NCI-H748 (cell line): ENCODE measurements at regions not wholly inside any gene's neighbourhood (a gene's known extent, or its start where the extent isn't known, plus 50 kb on each side); places are given as distances from the start of the nearest gene placed in this dataset.
"Not testable (repeated sequence)": the region's sequence is repeated elsewhere in the genome, so short reads cannot be mapped to it uniquely, and the experiment has no call there.

Experiments used
- DNase-seq: peaks from one replicate; lab custom pipeline; 2025; ENCODE audit not compliant: unreplicated experiment; lab: John Stamatoyannopoulos, UW

DNA sequence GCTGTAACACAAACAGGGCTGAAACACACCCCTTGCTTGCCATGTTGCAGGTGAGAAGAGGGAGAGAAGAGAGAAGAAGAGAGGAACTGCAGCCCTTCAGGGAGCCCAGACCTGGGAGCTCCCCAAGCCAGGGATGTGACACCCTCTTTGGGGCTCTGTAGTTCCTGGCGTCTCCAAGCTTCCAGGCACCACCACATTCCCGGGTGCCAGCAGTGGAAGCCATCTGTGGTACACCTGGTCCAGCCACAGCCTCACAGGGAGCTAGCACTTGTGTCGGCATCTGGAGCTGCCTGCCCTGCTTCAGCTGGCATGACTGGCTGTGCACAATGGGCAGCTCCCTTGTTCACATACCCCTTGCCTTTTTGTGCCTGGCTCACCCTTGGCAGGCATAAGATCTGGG, 182.1 kb downstream of the DEPDC1B start:
- DNase-seq = no peak

DNA sequence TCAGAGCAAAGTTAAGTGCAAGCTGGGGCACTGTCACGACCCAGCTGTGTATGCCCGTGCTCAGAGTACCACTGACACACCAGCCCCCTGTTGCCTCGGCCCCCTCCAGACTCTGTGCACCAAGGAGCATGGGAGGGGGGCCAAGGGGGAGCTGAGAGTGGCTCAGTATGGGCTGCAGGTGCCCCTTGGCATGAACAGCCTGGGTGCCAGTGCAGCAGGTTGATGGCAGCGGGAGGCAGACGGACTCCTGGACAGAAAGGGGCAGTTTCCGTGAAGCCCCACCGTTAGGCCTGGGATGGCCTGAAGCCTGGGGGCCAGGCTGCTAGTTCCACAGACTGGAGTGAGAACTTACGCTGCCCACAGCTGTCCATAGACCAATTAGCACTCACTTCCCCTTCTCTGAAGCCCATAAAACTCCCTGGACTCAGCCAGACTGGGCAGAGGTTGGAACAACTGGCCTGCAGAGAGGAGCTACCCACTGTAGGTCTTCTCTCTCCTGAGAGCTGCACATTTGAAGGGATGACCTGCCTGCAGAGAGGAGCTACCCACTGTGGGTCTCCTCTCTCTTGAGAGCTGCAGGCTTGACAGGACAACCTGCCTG, 182.8 kb downstream of the DEPDC1B start:
- no peak for DNase-seq

DNA sequence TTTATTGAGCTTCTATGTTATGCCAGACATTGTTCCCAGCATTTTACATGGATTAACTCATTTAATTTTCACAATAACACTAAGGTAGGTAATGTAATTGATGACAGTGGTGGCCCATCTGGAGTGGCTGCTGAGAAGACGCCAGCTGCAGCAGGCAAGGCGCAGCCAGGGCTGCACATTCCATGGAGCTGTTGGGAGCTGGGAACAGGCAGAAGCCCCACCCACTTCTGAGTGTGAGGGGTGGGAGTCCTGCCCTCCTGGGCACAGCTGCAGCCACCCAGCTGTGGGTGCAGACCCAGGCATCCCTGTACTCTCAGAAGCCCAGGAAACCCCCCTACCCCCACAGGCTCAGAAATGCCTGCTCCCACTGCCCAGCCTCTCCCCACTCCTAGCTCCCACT, 183.3 kb downstream of the DEPDC1B start:
- no peak for DNase-seq

DNA sequence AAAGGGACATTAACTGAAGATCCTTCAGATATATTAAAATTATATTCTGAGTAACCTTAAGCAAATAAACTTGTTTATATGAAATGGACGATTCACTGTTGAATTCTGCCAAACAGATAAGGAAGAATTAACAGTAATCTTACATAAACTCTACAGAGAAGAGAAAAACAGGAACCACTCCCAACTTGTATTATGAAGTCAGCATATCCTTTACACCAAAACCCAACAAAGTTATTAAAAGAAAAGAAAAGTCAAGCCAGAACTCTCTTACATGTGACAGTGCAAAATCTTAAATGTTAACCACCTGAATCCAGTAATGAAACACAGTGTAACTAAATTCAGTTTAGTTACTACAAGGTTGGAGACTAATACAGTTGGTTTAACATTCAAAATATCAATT, 185.8 kb downstream of the DEPDC1B start:
- DNase-seq = no peak

DNA sequence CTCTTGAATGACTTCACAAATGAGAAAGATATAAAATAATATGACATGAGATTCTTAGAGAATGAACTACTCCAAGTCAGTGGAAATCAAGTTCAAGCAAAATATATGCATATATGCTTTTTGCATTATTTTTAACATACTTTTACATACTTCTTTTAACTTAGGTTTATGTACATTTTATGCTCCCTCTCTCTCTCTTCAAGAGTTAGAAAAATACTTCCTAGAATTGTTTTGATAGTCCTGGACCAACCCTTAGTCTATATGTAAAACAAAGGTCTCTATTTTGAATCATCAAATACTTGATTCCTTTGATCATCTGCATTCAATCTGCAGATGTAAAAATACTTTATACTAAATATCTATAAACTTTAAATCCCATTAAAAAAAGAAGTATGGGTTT, 187.8 kb downstream of the DEPDC1B start:
- DNase-seq = no peak

DNA sequence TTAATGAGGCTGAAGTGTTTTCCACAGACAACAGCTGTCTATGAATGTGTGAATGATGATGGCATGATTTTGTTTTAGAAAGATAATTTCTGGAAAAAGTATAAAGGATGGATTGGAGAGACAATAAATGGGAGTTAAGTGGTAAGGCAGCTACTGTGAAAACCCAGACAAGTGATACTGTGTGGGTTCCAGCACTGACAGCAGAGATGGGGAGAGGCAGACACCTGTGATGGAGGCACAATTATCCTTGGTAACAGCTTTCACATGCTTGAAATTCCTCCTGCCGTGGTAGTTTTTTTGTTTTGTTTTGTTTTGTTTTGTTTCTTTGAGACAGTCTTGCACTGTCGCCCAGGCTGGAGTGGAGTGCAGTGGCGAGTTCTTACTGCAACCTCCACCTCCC, 189.3 kb downstream of the DEPDC1B start:
- DNase-seq = no peak

DNA sequence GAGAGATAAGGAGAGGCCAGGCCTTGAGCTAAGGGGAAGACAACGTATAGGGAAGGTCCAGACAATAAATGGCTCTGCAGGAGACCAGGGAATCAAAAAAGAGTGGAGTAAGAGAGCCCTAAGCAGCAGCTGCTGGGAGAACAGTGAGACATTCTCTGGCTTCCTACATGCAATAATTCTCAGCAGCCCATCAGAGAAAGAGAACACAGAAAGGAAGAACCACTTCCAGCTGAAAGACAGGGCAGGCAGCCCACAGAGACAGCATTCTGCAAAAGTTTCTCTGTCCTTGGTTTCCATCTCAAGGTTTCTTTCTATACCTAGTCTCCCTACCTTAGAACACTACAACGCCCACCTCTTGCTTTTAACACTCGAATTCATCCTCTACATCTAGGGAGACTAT, 189.9 kb downstream of the DEPDC1B start:
- DNase-seq = no peak

DNA sequence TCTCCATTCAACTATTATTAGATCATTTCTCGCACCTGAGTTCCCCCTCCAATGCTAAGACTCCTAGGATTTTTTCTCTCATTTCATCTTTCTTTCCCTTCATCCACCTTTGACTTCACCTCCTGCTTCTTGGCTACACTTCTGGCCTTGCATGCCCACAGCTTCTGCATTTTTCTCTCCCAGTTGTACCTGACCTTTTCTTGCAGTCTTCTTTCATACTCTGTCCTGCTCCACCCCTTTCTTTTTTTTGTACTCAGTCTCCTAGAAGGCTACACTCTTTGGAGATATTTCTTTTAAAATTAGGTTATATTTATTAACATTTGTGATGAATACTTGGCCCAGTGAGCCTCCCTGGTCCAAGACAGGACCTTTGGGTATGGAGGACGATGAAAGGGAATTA, 190.4 kb downstream of the DEPDC1B start:
- DNase-seq = no peak

DNA sequence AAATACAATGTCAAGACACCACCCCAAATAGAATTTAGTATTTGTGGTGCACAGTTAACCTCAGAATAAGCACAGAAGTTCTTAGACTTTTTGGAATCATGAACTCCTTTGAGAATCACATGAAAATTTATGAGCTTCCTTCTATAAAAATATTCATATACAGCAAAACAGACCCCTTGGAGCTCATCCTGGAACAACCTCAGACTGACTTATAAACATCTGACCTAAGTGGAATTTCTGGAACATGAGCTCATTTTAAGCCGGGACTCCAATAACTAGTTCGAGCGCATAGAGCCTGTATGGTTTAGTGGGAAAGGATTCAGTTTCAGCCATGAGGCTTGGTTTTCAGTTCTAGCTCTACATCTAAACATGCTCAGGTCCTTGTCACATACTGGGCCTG, 192.3 kb downstream of the DEPDC1B start:
- DNase-seq = no peak

DNA sequence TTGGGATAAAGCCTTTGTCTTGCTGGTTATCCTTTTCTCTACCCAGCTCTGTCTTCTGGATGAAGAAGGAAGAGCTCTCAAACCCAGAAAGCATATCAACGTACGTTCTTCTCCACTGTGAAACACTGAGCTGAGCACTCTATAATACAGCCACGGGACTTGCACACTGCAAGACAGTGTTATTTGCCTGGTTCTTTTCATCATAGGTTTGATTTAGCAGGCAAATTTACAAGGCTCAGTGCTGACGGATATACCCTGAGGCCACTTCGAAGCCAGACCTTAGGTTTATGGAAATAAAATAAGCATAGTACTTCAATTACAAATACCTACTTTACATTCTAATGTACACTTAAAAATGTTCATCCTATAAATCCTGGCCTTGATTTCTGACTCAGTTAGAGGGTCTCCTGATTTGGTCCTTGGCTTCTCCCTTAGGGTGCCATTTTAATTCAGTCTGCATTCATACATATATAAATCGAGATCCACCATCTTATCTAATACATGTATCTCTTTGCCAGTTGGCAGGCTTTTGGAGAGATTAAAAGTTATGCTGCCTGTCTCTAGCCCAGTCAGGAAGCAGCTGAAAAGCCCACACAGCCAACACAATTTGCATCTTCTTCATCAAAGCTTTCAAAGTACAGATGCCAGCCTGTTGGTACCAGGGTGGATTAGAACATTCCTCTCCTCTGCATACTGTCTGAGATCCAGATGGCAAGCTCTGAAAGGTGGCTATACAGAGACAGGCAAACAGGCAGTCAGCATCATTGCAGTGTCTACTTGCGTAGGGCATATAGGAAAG, 194.4 kb downstream of the DEPDC1B start:
- no peak for DNase-seq

DNA sequence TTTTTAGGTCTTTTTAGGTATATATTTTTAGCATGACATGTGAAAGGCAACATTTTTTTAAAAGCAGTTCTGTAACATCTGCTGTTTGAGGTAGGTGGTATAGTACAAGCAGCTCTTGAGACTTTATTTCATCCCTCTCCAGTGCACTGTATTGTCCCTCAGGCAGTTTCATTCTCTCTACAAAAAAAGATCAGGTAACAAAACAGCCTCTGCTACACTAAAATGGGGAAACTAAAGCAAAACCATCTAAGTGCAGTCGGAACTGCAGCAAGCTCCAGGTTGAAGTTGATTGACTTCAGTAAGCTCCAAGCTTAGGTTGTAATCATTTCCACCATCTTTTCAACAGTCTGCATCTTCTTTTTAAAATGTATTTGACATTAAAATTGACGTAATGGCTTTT, 195.6 kb downstream of the DEPDC1B start:
- no peak for DNase-seq

DNA sequence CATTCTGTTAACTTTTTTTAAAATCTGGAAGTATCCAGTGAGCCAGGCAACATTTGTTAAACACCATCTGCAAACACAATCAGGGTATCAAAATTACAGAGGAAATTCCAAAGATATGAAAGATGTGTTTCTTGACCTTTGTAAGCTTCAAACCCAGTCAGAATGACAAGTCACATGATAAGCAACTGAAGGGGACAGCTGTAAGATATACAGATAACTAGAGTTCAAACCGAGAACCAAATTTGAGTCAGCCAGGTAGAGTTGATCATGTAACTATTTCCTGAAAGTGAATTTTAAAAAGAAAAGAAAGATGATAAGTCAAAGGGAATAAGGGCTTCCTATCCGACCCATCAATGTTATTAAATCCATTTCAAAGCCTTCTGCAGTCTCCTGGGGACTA, 196.2 kb downstream of the DEPDC1B start:
- DNase-seq = no peak

DNA sequence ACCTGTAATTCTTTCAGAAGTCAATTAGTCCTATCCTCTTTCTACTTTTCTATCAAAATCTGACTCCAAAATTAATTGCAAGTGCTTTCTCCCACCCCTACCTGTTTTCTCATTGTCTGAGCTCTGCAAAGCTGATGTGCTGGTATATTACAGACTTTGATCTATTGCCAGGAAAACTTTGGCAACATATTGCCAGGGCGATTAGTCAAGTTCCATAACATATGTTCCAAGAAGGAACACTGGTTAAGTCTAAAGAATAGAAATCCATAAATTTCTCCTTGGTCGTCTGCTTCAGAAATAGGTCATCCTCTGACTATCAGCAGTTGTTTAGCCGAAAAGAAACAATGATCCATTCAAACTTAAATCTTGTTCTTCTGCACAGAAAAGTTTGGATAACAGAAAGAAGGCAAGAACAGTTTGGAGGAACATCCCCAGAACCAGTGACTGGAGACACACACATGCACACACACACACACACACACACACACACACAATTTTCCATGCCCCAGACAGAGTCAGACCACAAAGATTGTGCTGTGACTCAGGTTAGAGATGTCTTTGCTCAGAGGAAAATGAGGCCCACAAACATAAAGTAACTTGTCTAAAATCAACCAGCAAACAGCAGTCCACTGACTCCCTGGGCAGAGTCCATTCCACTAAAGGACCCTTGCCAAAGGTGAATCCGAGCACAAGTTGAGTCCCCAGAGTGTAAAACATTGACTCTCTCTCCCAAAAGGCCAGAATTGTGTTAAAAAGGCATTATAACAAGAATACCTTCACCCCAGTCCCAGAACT, 202.1 kb downstream of the DEPDC1B start:
- DNase-seq = no peak

DNA sequence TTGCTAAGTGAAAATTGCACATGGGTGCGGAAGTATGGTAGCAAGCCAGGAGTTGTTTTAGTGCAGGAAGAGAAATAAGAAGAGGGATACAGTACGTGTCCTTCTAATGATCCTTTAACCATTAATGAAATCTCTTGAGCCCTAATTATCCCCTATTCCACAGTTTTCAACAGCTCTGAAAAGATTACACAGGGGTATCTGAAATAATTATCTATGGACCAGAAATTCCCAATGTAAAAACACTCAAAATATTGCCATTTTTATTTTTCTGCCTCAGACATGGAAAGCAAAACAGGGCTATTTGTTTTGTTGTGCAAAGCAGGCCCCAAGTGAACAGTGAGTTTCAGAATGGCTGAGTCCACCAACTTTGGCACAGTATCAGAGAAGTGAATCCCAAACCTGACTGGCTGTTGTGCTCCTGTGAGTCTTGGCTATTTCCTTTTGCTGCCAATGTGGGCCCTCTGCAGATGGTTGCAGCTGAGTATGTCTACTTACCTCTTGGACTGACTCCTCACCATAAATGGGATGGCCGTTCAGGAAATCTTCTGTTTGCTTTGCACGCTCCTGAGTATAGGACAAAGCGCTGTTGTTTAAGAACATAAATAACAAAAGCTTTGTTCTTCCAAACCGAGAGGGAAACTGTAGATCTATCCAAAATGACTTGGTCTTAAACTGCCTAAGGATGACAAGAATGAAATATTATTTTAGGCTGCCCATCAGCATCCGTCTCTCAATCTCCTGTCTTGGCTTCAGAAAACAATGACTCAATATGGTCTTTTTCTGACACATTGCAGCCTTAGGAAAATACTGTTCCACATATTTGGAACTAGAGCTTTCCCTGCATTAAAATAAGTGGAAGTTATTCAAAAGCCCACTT, 204.1 kb downstream of the DEPDC1B start:
- no peak for DNase-seq

DNA sequence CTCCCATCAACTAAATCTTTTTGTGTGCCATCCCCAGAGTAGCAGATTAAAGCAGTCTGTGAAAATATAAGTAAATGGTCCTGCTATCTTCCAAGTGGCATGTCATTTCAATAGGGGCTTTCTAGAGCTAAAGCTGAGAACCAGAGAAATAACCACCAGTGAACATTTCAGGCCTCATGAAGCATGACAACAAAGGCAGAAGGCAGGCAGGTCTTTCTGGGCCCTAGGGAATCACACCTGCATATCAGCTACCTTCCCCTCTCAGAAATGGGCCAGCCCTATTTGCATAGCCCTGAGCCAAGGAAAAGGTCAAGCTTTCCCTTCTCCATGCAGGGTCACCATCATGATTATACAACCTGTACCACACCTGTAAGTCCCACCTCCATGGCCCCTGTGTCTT, 205.3 kb downstream of the DEPDC1B start:
- no peak for DNase-seq

DNA sequence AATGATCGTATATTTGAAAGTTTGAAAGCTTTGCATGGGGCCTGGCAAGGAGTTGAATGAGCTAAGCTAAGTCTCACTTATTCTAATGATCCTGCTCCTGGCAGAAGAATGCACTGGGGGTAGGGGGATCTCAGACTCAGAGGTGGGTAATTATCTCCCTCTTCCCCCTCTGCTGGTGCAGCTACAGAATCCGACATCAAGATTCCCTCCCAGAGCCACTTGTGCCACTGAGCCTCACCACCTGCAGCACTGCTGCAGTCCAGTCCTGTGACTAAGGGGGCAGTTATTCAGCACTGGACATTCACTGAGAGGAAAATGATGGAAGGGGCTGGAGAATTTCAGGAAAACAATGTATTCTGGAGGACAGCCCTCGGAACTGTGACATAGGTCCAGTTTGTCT, 205.8 kb downstream of the DEPDC1B start:
- DNase-seq = no peak

DNA sequence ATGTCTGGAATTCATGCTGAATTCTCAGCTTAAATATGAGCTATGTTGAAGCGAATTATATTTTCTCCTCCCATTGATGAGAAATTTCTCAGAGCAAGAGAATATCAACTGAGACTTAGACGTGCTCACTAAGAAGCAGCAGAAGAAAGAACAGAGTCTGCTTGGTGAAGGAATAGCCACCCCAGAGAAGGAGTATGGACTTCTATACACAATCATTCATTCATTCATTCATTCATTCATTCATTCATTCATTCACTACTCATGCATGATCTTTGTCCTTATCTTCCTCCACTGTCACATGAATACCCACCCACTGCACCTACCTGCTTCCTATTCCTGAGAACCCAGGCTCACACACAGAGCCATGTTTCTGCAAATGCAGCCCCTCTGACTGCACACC, 206.6 kb downstream of the DEPDC1B start:
- no peak for DNase-seq

DNA sequence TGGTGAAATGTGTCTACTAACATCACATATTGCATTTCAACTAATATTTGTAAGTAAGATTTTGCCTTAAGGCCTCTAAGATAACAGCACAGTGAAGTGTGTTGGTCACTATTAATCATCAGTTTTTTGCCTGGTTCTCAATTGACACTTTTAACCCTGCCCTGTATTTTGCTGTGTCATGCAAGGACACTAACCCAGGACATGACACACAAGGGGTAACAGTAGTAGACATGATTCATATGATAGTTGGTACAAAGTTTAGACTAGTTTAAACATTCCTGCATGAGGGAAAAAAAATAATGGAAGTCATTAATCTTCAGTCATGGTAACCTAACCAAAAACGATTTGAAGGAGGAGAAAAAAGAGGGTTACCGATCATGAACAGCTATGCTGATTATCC, 207.0 kb downstream of the DEPDC1B start:
- DNase-seq = no peak

DNA sequence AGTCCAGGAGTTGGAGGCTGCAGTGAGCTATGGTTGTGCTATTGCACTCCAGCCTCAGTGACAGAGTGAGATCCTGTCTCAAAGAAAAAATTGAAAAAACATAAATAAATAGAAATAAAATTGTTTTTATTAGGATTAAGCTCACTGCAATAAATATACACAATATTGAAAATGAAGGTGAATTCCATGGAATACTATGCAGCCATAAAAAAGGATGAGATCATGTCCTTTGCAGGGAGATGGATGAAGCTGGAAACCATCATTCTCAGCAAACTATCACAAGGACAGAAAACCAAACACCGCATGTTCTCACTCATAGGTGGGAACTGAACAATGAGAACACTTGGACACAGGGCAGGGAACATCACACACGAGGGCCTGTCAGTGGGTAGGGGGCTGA, 207.6 kb downstream of the DEPDC1B start:
- not testable (repeated sequence) for DNase-seq

DNA sequence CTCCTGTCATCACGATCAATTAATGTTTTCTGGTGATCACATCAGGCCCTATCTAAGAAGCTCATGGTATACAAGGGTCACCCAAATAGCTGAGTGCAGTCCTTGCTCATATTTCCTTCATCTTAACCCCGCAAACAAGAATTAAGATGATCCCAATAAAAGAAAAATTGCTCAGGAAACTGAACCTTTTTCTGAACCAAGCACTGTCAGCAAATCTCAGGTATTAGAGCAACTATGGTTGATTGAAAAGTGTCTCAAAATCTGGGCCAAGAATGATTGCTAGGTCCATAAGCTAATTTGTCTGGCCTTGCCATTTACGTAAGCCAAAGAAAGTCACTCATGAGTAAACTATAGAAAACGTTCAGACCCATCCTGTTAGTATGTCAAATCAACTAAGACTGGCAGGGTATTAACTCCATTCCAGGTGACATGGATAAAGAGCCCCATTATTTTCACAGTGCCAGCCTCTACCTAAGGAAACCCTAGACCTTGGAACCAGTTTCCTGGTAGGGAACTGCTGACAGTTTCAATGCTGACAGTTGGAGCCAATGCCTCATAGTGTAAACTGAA, 209.3 kb downstream of the DEPDC1B start:
- no peak for DNase-seq

DNA sequence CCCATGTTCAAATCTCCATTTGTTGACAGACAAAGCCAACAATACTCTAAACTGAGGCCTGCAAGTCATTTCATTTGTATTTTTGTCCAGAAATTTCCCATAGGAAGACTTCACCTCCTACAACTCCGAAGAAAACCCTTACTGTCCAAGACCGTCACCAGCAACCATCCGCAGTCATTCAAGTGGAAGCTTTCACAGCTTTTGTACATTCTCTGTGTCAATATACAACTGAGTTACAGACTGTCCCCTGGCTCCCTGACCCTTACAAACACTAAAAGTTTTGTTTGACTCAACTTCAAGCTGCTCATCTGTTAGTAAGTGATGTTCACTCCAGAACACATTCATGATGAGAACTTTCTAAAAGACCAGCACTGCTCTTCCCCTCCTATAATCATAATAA, 210.1 kb downstream of the DEPDC1B start:
- DNase-seq = no peak
